Activated naive CD4-positive, alpha-beta T cell treated with anti-CD3 and anti-CD28 coated beads, Interleukin-2, amount 10 ng/mL, durations not matched to agents 7 days and 5 days (primary cell): ENCODE measurements at regions not wholly inside any gene's neighbourhood (a gene's known extent, or its start where the extent isn't known, plus 50 kb on each side); places are given as distances from the start of the nearest gene placed in this dataset.
"Not testable (repeated sequence)": the region's sequence is repeated elsewhere in the genome, so short reads cannot be mapped to it uniquely, and the experiment has no call there.

Source experiments
- CTCF ChIA-PET: fragments of 350-600 bp; sonication (Branson Sonifier 250); formaldehyde crosslinking; loops from one replicate; lab custom pipeline; 2021; ENCODE audit warnings: antibody characterized with exemption; lab: Charles Lee
- DNase-seq: peaks from one replicate; pipeline ENCODE4 v3.0.0-alpha.2; 2020
- H3K27ac Mint-ChIP-seq: one replicate; pipeline ENCODE4 v1.8.0; 2021; ENCODE audit warnings: mild to moderate bottlenecking, moderate library complexity, mixed read lengths
- H3K27me3 Mint-ChIP-seq: one replicate; pipeline ENCODE4 v1.8.0; 2021; ENCODE audit warnings: mild to moderate bottlenecking, mixed read lengths
- H3K36me3 Mint-ChIP-seq: one replicate; pipeline ENCODE4 v1.8.0; 2021; ENCODE audit warnings: mixed read lengths
- H3K4me1 Mint-ChIP-seq: one replicate; pipeline ENCODE4 v1.8.0; 2021; ENCODE audit warnings: mixed read lengths
- H3K4me3 Mint-ChIP-seq: one replicate; pipeline ENCODE4 v1.8.0; 2021; ENCODE audit warnings: mild to moderate bottlenecking, moderate library complexity, mixed read lengths
- H3K9me3 Mint-ChIP-seq: one replicate; pipeline ENCODE4 v1.8.0; 2021; ENCODE audit warnings: mixed read lengths

- H3K9me3 Mint-ChIP-seq, CTCF ChIA-PET, DNase-seq, H3K4me3 Mint-ChIP-seq, H3K27me3 Mint-ChIP-seq, H3K36me3 Mint-ChIP-seq, H3K27ac Mint-ChIP-seq, H3K4me1 Mint-ChIP-seq: not testable (repeated sequence)
Measured at GRCh38 chr16:18263046-18263445, 73.5 kb downstream of the NPIPA8 start.

GRCh38 chr16:18261848-18262247, 74.7 kb downstream of the NPIPA8 start:
- H3K27me3 Mint-ChIP-seq, H3K36me3 Mint-ChIP-seq, DNase-seq, H3K4me1 Mint-ChIP-seq, H3K4me3 Mint-ChIP-seq, H3K9me3 Mint-ChIP-seq, H3K27ac Mint-ChIP-seq, CTCF ChIA-PET: not testable (repeated sequence)

GRCh38 chr16:18259496-18260176, 76.9 kb downstream of the NPIPA8 start:
- CTCF ChIA-PET, H3K4me1 Mint-ChIP-seq, H3K9me3 Mint-ChIP-seq, H3K4me3 Mint-ChIP-seq, H3K36me3 Mint-ChIP-seq, DNase-seq, H3K27me3 Mint-ChIP-seq, H3K27ac Mint-ChIP-seq: not testable (repeated sequence)

- H3K27ac Mint-ChIP-seq, H3K4me3 Mint-ChIP-seq, H3K27me3 Mint-ChIP-seq, H3K36me3 Mint-ChIP-seq, H3K9me3 Mint-ChIP-seq, CTCF ChIA-PET, DNase-seq, H3K4me1 Mint-ChIP-seq: not testable (repeated sequence)
Measured at GRCh38 chr16:18252943-18253342, 83.6 kb downstream of the NPIPA8 start.

- H3K9me3 Mint-ChIP-seq, H3K27me3 Mint-ChIP-seq, H3K36me3 Mint-ChIP-seq, DNase-seq, CTCF ChIA-PET, H3K4me3 Mint-ChIP-seq, H3K4me1 Mint-ChIP-seq, H3K27ac Mint-ChIP-seq: not testable (repeated sequence)
Measured at GRCh38 chr16:18230505-18230904, 106.0 kb downstream of the NPIPA8 start.

GRCh38 chr16:18222054-18223009, 114.2 kb downstream of the NPIPA8 start:
- H3K4me1 Mint-ChIP-seq, H3K4me3 Mint-ChIP-seq, CTCF ChIA-PET, H3K27me3 Mint-ChIP-seq, DNase-seq, H3K36me3 Mint-ChIP-seq, H3K27ac Mint-ChIP-seq, H3K9me3 Mint-ChIP-seq: not testable (repeated sequence)

- H3K27ac Mint-ChIP-seq, H3K4me3 Mint-ChIP-seq, DNase-seq, CTCF ChIA-PET, H3K36me3 Mint-ChIP-seq, H3K27me3 Mint-ChIP-seq, H3K4me1 Mint-ChIP-seq, H3K9me3 Mint-ChIP-seq: not testable (repeated sequence)
Measured at GRCh38 chr16:18217741-18218140, 118.8 kb downstream of the NPIPA8 start.

- CTCF ChIA-PET, H3K4me3 Mint-ChIP-seq, H3K27me3 Mint-ChIP-seq: not testable (repeated sequence)
Measured at GRCh38 chr16:18216814-18217213, 119.7 kb downstream of the NPIPA8 start.

GRCh38 chr16:18213810-18214209, 122.7 kb downstream of the NPIPA8 start:
- H3K4me1 Mint-ChIP-seq, H3K36me3 Mint-ChIP-seq, H3K9me3 Mint-ChIP-seq, CTCF ChIA-PET, H3K4me3 Mint-ChIP-seq, H3K27me3 Mint-ChIP-seq, DNase-seq, H3K27ac Mint-ChIP-seq: not testable (repeated sequence)

More at GRCh38 chr16:18216814-18217213, 119.7 kb downstream of the NPIPA8 start:
- not testable (repeated sequence) for H3K4me1 Mint-ChIP-seq, H3K9me3 Mint-ChIP-seq, H3K36me3 Mint-ChIP-seq, H3K27ac Mint-ChIP-seq, DNase-seq

GRCh38 chr16:18211505-18211904, 125.0 kb downstream of the NPIPA8 start:
- H3K4me3 Mint-ChIP-seq, CTCF ChIA-PET, H3K27ac Mint-ChIP-seq, H3K4me1 Mint-ChIP-seq, H3K27me3 Mint-ChIP-seq, DNase-seq, H3K36me3 Mint-ChIP-seq, H3K9me3 Mint-ChIP-seq: not testable (repeated sequence)

- H3K9me3 Mint-ChIP-seq, H3K36me3 Mint-ChIP-seq, H3K4me3 Mint-ChIP-seq, H3K4me1 Mint-ChIP-seq, DNase-seq, CTCF ChIA-PET, H3K27me3 Mint-ChIP-seq, H3K27ac Mint-ChIP-seq: not testable (repeated sequence)
Measured at GRCh38 chr16:18204786-18205185, 131.8 kb downstream of the NPIPA8 start.

GRCh38 chr16:18204309-18204708, 132.2 kb downstream of the NPIPA8 start:
- H3K9me3 Mint-ChIP-seq, H3K27ac Mint-ChIP-seq, CTCF ChIA-PET, H3K27me3 Mint-ChIP-seq, DNase-seq, H3K4me1 Mint-ChIP-seq, H3K36me3 Mint-ChIP-seq, H3K4me3 Mint-ChIP-seq: not testable (repeated sequence)

GRCh38 chr16:18201511-18201910, 135.0 kb downstream of the NPIPA8 start:
- CTCF ChIA-PET, H3K36me3 Mint-ChIP-seq, DNase-seq, H3K4me1 Mint-ChIP-seq, H3K4me3 Mint-ChIP-seq, H3K27ac Mint-ChIP-seq, H3K27me3 Mint-ChIP-seq, H3K9me3 Mint-ChIP-seq: not testable (repeated sequence)

- H3K36me3 Mint-ChIP-seq, H3K9me3 Mint-ChIP-seq, H3K27ac Mint-ChIP-seq, CTCF ChIA-PET, H3K4me1 Mint-ChIP-seq, H3K27me3 Mint-ChIP-seq, H3K4me3 Mint-ChIP-seq, DNase-seq: not testable (repeated sequence)
Measured at GRCh38 chr16:18192389-18192788, 144.1 kb downstream of the NPIPA8 start.

- H3K27me3 Mint-ChIP-seq, H3K4me1 Mint-ChIP-seq, H3K36me3 Mint-ChIP-seq, H3K9me3 Mint-ChIP-seq, H3K27ac Mint-ChIP-seq, H3K4me3 Mint-ChIP-seq, DNase-seq, CTCF ChIA-PET: not testable (repeated sequence)
Measured at GRCh38 chr16:18190179-18190578, 146.4 kb downstream of the NPIPA8 start.
